HFF-Myc (cell line): ENCODE measurements at regions not wholly inside any gene's neighbourhood (a gene's known extent, or its start where the extent isn't known, plus 50 kb on each side); places are given as distances from the start of the nearest gene placed in this dataset.

Experiments used
- DNase-seq: peaks from one replicate; pipeline ENCODE4 v3.0.0-alpha.2; 2011; ENCODE audit warnings: low read depth; ENCODE audit errors: extremely low read depth
- H3K4me3 ChIP-seq: replicated peaks from 2 replicates; pipeline ENCODE4 v1.5.1; 2011; ENCODE audit warnings: low read depth, mild to moderate bottlenecking, control low read depth, low read length
- CTCF ChIP-seq: IDR thresholded peaks from 2 replicates; pipeline ENCODE4 v1.5.1; 2012; ENCODE audit warnings: mild to moderate bottlenecking, low read depth, low read length, control low read depth; ENCODE audit errors: missing control alignments

- DNase-seq, result no peak
- H3K4me3 ChIP-seq, result no peak overlapping the region
- TF ChIP-seq CTCF, result no peak
Observed at GRCh38 chr2:41399437-41400087, 648.3 kb upstream of the PKDCC start.

GRCh38 chr2:41400088-41400665 is 647.6 kb upstream of the PKDCC start:
- H3K4me3 ChIP-seq, result no peak overlapping the region
- peak; percentile 20 for TF ChIP-seq CTCF
- DNase-seq, result no peak

- H3K4me3 ChIP-seq, result no peak overlapping the region
- TF ChIP-seq CTCF, result no peak
- DNase-seq, result no peak
Observed at GRCh38 chr2:41405441-41405840, 642.4 kb upstream of the PKDCC start.

- no peak overlapping the region for H3K4me3 ChIP-seq
- no peak for DNase-seq
- no peak for TF ChIP-seq CTCF
Observed at GRCh38 chr2:41409328-41409727, 638.5 kb upstream of the PKDCC start.

- no peak for DNase-seq
- no peak overlapping the region for H3K4me3 ChIP-seq
- no peak for TF ChIP-seq CTCF
Observed at GRCh38 chr2:41410011-41410410, 637.8 kb upstream of the PKDCC start.

GRCh38 chr2:41413813-41414485 is 633.9 kb upstream of the PKDCC start:
- TF ChIP-seq CTCF, result no peak
- no peak for DNase-seq
- no peak overlapping the region for H3K4me3 ChIP-seq
